Choroid plexus epithelial cell (primary cell): ENCODE measurements at regions not wholly inside any gene's neighbourhood (a gene's known extent, or its start where the extent isn't known, plus 50 kb on each side); places are given as distances from the start of the nearest gene placed in this dataset.
"Not testable (repeated sequence)": the region's sequence is repeated elsewhere in the genome, so short reads cannot be mapped to it uniquely, and the experiment has no call there.

Experiments used
- DNase-seq: peaks from one replicate; pipeline ENCODE4 v3.0.0-alpha.2; 2010; ENCODE audit warnings: low read depth
- H3K4me3 ChIP-seq: 2 replicates; pipeline ENCODE4 v1.5.1; 2011; ENCODE audit warnings: low read depth, mild to moderate bottlenecking, control low read depth, low read length, moderate library complexity
- TF ChIP-seq, protein P1 (sequence below): conservative IDR thresholded peaks from 2 replicates; pipeline ENCODE4 v1.5.1; 2011; ENCODE audit warnings: low read depth, mild to moderate bottlenecking, control low read depth, inconsistent platforms, low read length, moderate library complexity

DNA sequence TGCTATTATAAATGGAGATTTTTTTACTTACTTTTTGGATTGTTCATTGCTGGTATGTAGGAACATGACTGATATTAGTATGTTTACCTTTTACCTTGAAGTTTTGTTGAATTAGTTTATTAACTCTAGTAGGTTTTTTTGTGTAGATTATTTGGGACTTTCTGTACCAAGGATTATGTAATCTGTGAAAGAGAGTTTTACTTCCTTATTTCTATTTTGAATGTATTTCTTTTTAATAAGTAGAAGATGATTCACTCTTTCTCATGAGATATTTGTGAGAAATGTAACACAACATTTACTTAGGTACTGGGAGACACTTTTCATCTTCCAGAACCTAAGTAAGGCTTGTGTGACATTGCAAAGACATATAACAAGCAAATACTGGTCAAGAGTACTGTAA is 473.9 kb upstream of the HS3ST5 start:
- TF ChIP-seq, protein P1, sequence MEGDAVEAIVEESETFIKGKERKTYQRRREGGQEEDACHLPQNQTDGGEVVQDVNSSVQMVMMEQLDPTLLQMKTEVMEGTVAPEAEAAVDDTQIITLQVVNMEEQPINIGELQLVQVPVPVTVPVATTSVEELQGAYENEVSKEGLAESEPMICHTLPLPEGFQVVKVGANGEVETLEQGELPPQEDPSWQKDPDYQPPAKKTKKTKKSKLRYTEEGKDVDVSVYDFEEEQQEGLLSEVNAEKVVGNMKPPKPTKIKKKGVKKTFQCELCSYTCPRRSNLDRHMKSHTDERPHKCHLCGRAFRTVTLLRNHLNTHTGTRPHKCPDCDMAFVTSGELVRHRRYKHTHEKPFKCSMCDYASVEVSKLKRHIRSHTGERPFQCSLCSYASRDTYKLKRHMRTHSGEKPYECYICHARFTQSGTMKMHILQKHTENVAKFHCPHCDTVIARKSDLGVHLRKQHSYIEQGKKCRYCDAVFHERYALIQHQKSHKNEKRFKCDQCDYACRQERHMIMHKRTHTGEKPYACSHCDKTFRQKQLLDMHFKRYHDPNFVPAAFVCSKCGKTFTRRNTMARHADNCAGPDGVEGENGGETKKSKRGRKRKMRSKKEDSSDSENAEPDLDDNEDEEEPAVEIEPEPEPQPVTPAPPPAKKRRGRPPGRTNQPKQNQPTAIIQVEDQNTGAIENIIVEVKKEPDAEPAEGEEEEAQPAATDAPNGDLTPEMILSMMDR = no peak
- no peak for DNase-seq
- no peak overlapping the region for H3K4me3 ChIP-seq

DNA sequence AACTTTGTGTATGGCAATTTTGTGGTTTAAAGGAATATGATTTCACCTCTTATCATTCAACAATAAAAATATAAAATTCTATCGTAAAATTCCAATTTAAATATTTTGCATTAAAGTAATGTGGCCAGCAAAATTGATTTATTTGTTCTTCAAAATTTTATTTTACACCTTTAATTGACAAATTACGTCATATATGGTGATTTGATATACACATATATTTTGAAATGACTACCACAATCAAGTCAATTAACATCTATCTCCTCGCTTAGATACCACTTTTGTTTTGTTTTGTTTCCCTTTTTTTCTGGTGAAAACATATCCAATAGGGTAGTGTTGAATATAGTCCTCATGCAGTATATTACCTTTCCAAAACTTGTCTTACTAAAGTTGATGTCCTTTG is 467.6 kb upstream of the HS3ST5 start:
- H3K4me3 ChIP-seq = no peak overlapping the region
- DNase-seq = no peak
- TF ChIP-seq, protein P1 = no peak

DNA sequence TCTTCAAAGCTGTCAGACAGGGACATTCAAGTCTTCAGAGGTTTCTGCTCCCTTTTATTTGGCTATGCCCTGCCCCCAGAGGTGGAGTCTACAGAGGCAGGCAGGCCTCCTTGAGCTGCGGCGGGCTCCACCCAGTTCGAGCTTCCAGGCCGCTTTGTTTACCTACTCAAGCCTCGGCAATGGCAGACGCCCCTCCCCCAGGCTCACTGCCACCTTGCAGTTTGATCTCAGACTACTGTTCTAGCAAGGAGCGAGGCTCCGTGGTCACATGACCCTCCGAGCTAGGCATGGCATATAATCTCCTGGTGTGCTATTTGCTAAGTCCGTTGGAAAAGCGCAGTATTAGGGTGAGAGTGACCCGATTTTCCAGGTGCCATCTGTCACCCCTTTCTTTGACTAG is 462.6 kb upstream of the HS3ST5 start:
- not testable (repeated sequence) for H3K4me3 ChIP-seq, DNase-seq

GRCh38 chr6:114796576-114796975 is 453.8 kb upstream of the HS3ST5 start:
- TF ChIP-seq, protein P1 = no peak
- H3K4me3 ChIP-seq = no peak overlapping the region
- DNase-seq = no peak

GRCh38 chr6:114793428-114793827 is 450.6 kb upstream of the HS3ST5 start:
- H3K4me3 ChIP-seq = no peak overlapping the region
- TF ChIP-seq, protein P1 = no peak
- no peak for DNase-seq

DNA sequence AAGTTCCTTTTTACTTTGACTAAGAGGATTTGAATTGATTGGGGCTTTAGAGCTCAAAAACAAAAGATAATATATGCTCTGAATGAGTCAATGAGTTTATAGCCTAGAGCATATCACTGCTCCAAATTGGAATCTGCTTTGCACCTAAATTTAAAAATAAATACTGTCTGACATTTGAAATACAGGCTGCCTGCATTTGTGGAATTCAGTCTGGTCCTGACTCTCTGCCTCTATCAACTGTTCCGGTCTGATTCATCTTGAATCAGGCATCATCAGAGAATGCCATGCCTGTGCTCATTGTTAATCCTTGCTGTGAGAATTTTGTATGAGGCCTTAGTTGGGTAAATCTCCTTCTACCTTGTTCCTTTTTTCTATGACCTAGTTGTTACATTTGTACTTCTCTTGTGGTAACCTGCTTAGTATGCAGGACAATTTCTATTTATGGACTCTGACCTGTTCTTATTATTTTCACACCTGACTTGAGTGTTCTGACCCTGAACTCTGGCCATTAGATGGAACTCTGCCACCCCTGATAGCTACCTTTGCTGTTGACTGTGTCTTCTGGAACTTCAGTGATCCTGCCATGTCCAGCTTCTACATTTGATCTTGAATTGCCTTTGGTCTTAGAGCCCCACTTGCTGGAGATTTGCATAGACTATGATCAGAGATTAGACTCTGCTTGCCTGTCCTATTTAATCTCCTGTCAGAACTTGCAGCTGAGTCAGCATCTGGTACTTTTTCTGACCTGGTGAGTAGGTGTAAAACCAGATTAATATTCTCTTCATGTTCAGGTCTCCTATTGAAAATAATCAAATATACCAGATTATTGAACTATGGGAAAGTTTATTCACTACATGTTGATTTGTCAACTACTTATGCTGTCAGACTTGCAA is 442.7 kb upstream of the HS3ST5 start:
- H3K4me3 ChIP-seq = no peak overlapping the region
- no peak for DNase-seq
- TF ChIP-seq, protein P1 = no peak

DNA sequence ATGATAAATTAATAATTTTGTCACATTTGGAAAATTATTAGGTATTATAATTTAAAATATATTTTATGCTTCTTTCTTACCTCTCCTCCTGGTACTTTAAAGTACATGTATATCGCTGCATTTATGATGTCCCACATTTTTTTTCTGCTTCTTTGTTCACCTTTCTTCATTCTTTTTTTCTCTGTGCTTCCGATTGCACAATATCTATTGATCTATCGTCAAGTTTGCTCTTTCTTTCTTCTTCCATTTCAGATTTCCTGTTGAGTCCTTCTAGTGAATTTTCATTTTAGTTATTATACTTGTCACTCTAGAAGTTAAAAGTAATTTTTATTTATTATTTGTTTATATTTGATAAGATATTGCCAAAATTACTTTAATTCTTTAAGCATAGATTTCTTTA is 441.0 kb upstream of the HS3ST5 start:
- no peak for DNase-seq
- TF ChIP-seq, protein P1 = no peak
- H3K4me3 ChIP-seq = no peak overlapping the region
